ENCODE measurements at regions not wholly inside any gene's neighbourhood (a gene's known extent, or its start where the extent isn't known, plus 50 kb on each side); places are given as distances from the start of the nearest gene placed in this dataset.

DNA sequence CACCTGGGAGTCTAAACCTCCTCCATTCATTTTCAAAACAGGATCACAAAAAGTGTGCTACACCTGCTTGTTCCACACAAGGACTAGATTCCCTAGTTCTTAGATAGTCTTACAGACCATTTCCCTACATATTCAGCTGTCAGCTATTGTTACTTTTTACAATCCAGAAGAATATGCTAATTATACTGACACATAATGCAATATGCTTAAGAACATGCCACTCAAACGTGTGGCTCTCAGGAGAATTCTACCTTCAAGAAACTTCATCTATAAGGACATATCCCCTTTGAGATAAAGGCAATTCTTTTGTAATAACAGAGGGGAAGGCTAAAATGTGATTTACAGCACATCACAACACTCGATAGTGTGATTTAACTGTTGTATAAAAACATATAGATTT is 456.1 kb upstream of the ARRDC3 start:
- no CpG with 5 or more reads among the region's 2 CpGs for WGBS
- H2AK5ac ChIP-seq (ENCODE audit: low read length, severe bottlenecking), result no peak overlapping the region
- no peak overlapping the region for H4K8ac ChIP-seq (ENCODE audit: low read length)
- H3K9me3 ChIP-seq (ENCODE audit: control insufficient read depth, low read length), result no peaks in the 10 kb centered on the region
- H3K4me3 ChIP-seq (ENCODE audit: insufficient read depth in 1 of 2, low read depth in 1 of 2, low read length in 2 of 2), result no peak overlapping the region
- H3K4me1 ChIP-seq (ENCODE audit: control insufficient read depth, insufficient read depth, low read depth, low read length), result no peaks in the 10 kb centered on the region
- no peak overlapping the region for H3K4me2 ChIP-seq (ENCODE audit: low read length, poor library complexity, severe bottlenecking)
- H2BK15ac ChIP-seq (ENCODE audit: low read depth, poor library complexity, severe bottlenecking), result no peak overlapping the region
- no peaks in the 10 kb centered on the region for H3K27me3 ChIP-seq (ENCODE audit: control insufficient read depth in 1 of 2, insufficient read depth in 1 of 2, low read length in 2 of 2)
- H3K36me3 ChIP-seq (ENCODE audit: control insufficient read depth in 1 of 2, insufficient read depth in 2 of 2, low read depth in 1 of 2, low read length in 2 of 2), result no peaks in the 10 kb centered on the region
- no peak overlapping the region for H3K18ac ChIP-seq (ENCODE audit: low read depth in 1 of 2, low read length in 2 of 2)
- H3K14ac ChIP-seq (ENCODE audit: low read length in 2 of 2), result no peak overlapping the region
- H2BK12ac ChIP-seq (ENCODE audit: low read length in 2 of 2), result no peak overlapping the region
- H2AFZ ChIP-seq (ENCODE audit: low read depth, low read length), result no peak overlapping the region
- no peak overlapping the region for H2BK5ac ChIP-seq (ENCODE audit: low read depth, low read length, poor library complexity, severe bottlenecking)
- H3K79me1 ChIP-seq (replicated peaks; ENCODE audit: low read length, poor library complexity, severe bottlenecking), result no peaks in the 10 kb centered on the region
- no peak overlapping the region for H3K23ac ChIP-seq (ENCODE audit: low read length in 2 of 2)
- no peak overlapping the region for H3K9ac ChIP-seq (ENCODE audit: low read length)
- no peak overlapping the region for H2BK120ac ChIP-seq (ENCODE audit: low read depth, low read length)
- DNase-seq, result no peak
- no peak overlapping the region for H3K27ac ChIP-seq (ENCODE audit: low read length, poor library complexity, severe bottlenecking)
- H3K4ac ChIP-seq (ENCODE audit: low read depth in 1 of 2, low read length in 2 of 2), result no peak overlapping the region
- no peak overlapping the region for H4K91ac ChIP-seq (ENCODE audit: low read length)

GRCh38 chr5:91830361-91830953 is 447.3 kb upstream of the ARRDC3 start:
- H3K4me2 ChIP-seq (ENCODE audit: low read length, poor library complexity, severe bottlenecking), result no peak overlapping the region

DNA sequence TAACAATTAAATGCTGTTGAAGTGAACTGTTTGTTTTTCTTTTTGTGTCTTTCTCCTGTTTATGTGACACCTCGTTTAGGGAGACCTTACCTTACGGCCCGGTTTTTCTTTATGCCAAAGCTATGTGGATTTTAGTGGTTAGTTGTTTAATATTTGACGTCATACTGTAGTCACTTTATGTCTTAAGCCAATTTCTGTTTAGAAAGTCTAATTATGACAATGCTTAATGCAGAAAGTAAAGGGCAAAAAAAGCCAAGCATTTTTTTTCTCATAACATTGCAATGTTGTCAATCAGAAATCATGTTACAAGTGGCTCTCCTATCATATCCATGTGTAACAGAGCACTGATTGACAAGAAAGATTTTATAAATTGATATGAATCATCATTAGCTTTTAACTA is 442.5 kb upstream of the ARRDC3 start:
- Histone ChIP-seq H4K91ac (ENCODE audit: low read length) (no peak overlapping the region), H3K36me3 (ENCODE audit: control insufficient read depth in 1 of 2, insufficient read depth in 2 of 2, low read depth in 1 of 2, low read length in 2 of 2) (no peaks in the 10 kb centered on the region), H3K14ac (ENCODE audit: low read length in 2 of 2) (no peak overlapping the region), H3K23ac (ENCODE audit: low read length in 2 of 2) (no peak overlapping the region), H3K27me3 (ENCODE audit: control insufficient read depth in 1 of 2, insufficient read depth in 1 of 2, low read length in 2 of 2) (no peaks in the 10 kb centered on the region), H3K79me1 (replicated peaks; ENCODE audit: low read length, poor library complexity, severe bottlenecking) (no peaks in the 10 kb centered on the region), H2AFZ (ENCODE audit: low read depth, low read length) (no peak overlapping the region), H3K27ac (ENCODE audit: low read length, poor library complexity, severe bottlenecking) (no peak overlapping the region), H3K4me3 (ENCODE audit: insufficient read depth in 1 of 2, low read depth in 1 of 2, low read length in 2 of 2) (no peak overlapping the region), H2BK5ac (ENCODE audit: low read depth, low read length, poor library complexity, severe bottlenecking) (no peak overlapping the region), H3K4me1 (ENCODE audit: control insufficient read depth, insufficient read depth, low read depth, low read length) (no peaks in the 10 kb centered on the region), H2BK12ac (ENCODE audit: low read length in 2 of 2) (no peak overlapping the region), H3K18ac (ENCODE audit: low read depth in 1 of 2, low read length in 2 of 2) (no peak overlapping the region), H3K9me3 (ENCODE audit: control insufficient read depth, low read length) (peaks cover 4% of the 10 kb centered on the region), H3K9ac (ENCODE audit: low read length) (no peak overlapping the region), H2BK15ac (ENCODE audit: low read depth, poor library complexity, severe bottlenecking) (no peak overlapping the region), H4K8ac (ENCODE audit: low read length) (no peak overlapping the region), H3K4me2 (ENCODE audit: low read length, poor library complexity, severe bottlenecking) (no peak overlapping the region), H2BK120ac (ENCODE audit: low read depth, low read length) (no peak overlapping the region), H2AK5ac (ENCODE audit: low read length, severe bottlenecking) (no peak overlapping the region), H3K4ac (ENCODE audit: low read depth in 1 of 2, low read length in 2 of 2) (no peak overlapping the region)
- no peak for DNase-seq
- WGBS, result 74% methylated on average over 4 of the region's 4 CpGs

More at GRCh38 chr5:91830361-91830953, 447.3 kb upstream of the ARRDC3 start:
- Histone ChIP-seq H3K36me3 (ENCODE audit: control insufficient read depth in 1 of 2, insufficient read depth in 2 of 2, low read depth in 1 of 2, low read length in 2 of 2) (no peaks in the 10 kb centered on the region), H3K23ac (ENCODE audit: low read length in 2 of 2) (no peak overlapping the region), H3K27ac (ENCODE audit: low read length, poor library complexity, severe bottlenecking) (no peak overlapping the region), H3K27me3 (ENCODE audit: control insufficient read depth in 1 of 2, insufficient read depth in 1 of 2, low read length in 2 of 2) (no peaks in the 10 kb centered on the region), H2BK120ac (ENCODE audit: low read depth, low read length) (no peak overlapping the region), H3K79me1 (replicated peaks; ENCODE audit: low read length, poor library complexity, severe bottlenecking) (no peaks in the 10 kb centered on the region), H3K4me1 (ENCODE audit: control insufficient read depth, insufficient read depth, low read depth, low read length) (no peaks in the 10 kb centered on the region), H3K14ac (ENCODE audit: low read length in 2 of 2) (no peak overlapping the region), H2BK15ac (ENCODE audit: low read depth, poor library complexity, severe bottlenecking) (no peak overlapping the region), H3K4me3 (ENCODE audit: insufficient read depth in 1 of 2, low read depth in 1 of 2, low read length in 2 of 2) (no peak overlapping the region), H3K18ac (ENCODE audit: low read depth in 1 of 2, low read length in 2 of 2) (no peak overlapping the region), H2BK5ac (ENCODE audit: low read depth, low read length, poor library complexity, severe bottlenecking) (no peak overlapping the region), H3K9ac (ENCODE audit: low read length) (no peak overlapping the region), H3K9me3 (ENCODE audit: control insufficient read depth, low read length) (no peaks in the 10 kb centered on the region), H2BK12ac (ENCODE audit: low read length in 2 of 2) (no peak overlapping the region), H3K4ac (ENCODE audit: low read depth in 1 of 2, low read length in 2 of 2) (no peak overlapping the region), H2AK5ac (ENCODE audit: low read length, severe bottlenecking) (no peak overlapping the region), H4K8ac (ENCODE audit: low read length) (no peak overlapping the region), H4K91ac (ENCODE audit: low read length) (no peak overlapping the region), H2AFZ (ENCODE audit: low read depth, low read length) (no peak overlapping the region)
- DNase-seq, result no peak
- 83% methylated on average over 4 of the region's 5 CpGs for WGBS

GRCh38 chr5:91824406-91824805 is 441.3 kb upstream of the ARRDC3 start:
- H3K18ac ChIP-seq (ENCODE audit: low read depth in 1 of 2, low read length in 2 of 2), result no peak overlapping the region
- H3K23ac ChIP-seq (ENCODE audit: low read length in 2 of 2), result no peak overlapping the region
- no peak overlapping the region for H3K14ac ChIP-seq (ENCODE audit: low read length in 2 of 2)
- no peak overlapping the region for H3K27ac ChIP-seq (ENCODE audit: low read length, poor library complexity, severe bottlenecking)
- no peak overlapping the region for H2BK12ac ChIP-seq (ENCODE audit: low read length in 2 of 2)
- no peak overlapping the region for H2BK120ac ChIP-seq (ENCODE audit: low read depth, low read length)
- H3K27me3 ChIP-seq (ENCODE audit: control insufficient read depth in 1 of 2, insufficient read depth in 1 of 2, low read length in 2 of 2), result no peaks in the 10 kb centered on the region
- no peak overlapping the region for H2AK5ac ChIP-seq (ENCODE audit: low read length, severe bottlenecking)
- H3K4ac ChIP-seq (ENCODE audit: low read depth in 1 of 2, low read length in 2 of 2), result no peak overlapping the region
- no peaks in the 10 kb centered on the region for H3K4me1 ChIP-seq (ENCODE audit: control insufficient read depth, insufficient read depth, low read depth, low read length)
- H2BK15ac ChIP-seq (ENCODE audit: low read depth, poor library complexity, severe bottlenecking), result no peak overlapping the region
- WGBS, result no CpG with 5 or more reads among the region's 2 CpGs
- no peak overlapping the region for H4K8ac ChIP-seq (ENCODE audit: low read length)
- no peak overlapping the region for H3K9ac ChIP-seq (ENCODE audit: low read length)
- no peak overlapping the region for H3K4me2 ChIP-seq (ENCODE audit: low read length, poor library complexity, severe bottlenecking)
- H4K91ac ChIP-seq (ENCODE audit: low read length), result no peak overlapping the region
- no peak overlapping the region for H2BK5ac ChIP-seq (ENCODE audit: low read depth, low read length, poor library complexity, severe bottlenecking)
- H3K4me3 ChIP-seq (ENCODE audit: insufficient read depth in 1 of 2, low read depth in 1 of 2, low read length in 2 of 2), result no peak overlapping the region
- peaks cover 4% of the 10 kb centered on the region for H3K9me3 ChIP-seq (ENCODE audit: control insufficient read depth, low read length)
- H3K36me3 ChIP-seq (ENCODE audit: control insufficient read depth in 1 of 2, insufficient read depth in 2 of 2, low read depth in 1 of 2, low read length in 2 of 2), result no peaks in the 10 kb centered on the region
- no peaks in the 10 kb centered on the region for H3K79me1 ChIP-seq (replicated peaks; ENCODE audit: low read length, poor library complexity, severe bottlenecking)
- no peak for DNase-seq
- H2AFZ ChIP-seq (ENCODE audit: low read depth, low read length), result no peak overlapping the region
